Stimulated activated CD4-positive, alpha-beta T cell treated with anti-CD3 and anti-CD28 coated beads, Interleukin-12 subunit alpha, Interleukin-12 subunit beta, amount 100 ng/mL, for 24 hours (primary cell): ENCODE measurements at regions not wholly inside any gene's neighbourhood (a gene's known extent, or its start where the extent isn't known, plus 50 kb on each side); places are given as distances from the start of the nearest gene placed in this dataset.

Experiments
- DNase-seq, 2 experiments: peaks; one replicate each; pipeline ENCODE4 v3.0.0-alpha.2; 2020; ENCODE audit warnings: low read depth in 2 of 2

DNA sequence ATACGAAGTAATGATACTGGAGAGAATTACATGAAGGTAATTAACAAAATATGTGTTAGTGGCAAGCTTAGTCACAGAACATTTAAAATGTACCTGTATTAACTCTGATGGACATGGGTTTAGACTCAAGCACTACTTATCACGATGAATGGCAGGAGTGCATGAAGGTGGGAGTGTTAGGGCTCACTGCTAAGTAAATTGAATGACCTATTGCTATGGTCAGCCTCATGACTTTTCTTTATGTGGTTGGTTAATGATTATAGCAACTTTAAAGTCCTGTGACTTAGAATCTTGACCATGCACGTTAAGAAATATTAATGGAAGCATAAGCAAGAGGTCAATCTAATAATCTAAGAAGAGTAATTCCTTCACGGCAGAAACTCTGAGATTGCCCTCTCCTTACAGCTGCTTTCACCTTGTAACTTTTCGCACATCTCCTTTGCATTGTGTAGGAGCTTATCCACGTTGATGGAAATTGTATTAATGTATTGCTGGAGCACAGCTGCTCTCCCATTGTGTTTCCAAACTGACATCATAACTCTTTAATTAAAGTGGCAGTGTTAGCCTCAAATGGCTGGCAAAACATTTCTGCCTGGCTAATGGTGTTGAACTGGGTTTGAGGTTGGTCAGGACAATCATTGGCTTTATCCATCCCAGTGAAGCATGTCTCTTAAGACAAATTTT lies 114.5 kb downstream of the RXFP2 start:
- no peak for DNase-seq

DNA sequence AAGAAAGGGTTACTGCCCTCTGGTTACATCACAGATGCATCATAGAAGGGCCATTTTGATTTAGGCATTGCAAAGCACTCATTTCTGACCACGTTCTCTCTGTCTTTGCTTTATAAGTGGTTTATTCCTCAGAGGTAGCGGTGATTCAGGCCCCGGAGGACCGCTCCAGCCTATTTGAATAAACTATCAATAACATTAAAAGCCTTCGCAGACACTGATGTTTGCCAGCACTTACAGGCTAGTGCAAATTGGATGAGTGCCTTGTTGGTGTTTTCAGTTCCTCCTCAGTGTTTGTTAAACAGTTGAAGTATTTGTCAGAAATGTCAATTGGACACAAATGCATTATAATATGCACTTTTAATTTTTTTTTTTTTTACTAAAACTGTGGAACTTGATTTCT lies 120.2 kb downstream of the RXFP2 start:
- no peak for DNase-seq

DNA sequence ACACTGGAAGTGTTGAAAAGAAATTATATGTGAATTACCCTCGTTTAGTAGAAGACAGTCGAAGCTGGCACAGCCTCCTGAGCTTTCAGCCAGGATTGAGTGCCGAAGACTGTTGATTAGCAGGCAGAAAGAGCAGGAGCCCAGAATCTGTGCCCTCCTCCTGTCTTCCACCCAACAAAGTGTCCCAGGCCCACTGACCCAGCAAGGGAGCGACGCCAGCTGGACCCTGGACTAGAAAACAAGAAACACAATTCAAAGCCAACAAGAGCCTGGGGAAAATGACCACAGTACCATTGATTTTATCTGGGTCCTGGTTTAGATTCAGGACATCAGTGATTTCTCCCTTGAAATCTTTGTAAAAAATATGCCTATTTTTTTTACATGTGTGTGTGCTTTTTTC lies 120.7 kb downstream of the RXFP2 start:
- DNase-seq: no peak

DNA sequence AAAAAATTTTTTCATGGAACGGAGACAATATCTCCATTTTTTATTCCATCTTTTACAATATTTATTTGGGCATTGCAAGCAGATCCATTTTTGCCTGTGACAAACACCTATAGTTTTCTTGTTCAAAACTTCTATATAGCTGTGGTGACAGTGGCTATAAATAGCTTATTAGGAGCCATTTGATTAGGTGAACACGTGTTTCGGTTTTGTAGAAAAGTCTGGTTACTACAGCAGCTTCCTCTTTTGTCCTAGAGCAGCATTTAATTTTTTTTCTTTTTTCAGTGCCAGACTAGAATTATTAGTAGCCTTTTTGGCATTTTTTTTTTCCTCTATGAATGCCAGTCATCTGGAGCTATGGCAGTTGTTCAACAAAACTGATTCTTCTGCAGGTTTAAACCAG lies 123.5 kb downstream of the RXFP2 start:
- DNase-seq: no peak

DNA sequence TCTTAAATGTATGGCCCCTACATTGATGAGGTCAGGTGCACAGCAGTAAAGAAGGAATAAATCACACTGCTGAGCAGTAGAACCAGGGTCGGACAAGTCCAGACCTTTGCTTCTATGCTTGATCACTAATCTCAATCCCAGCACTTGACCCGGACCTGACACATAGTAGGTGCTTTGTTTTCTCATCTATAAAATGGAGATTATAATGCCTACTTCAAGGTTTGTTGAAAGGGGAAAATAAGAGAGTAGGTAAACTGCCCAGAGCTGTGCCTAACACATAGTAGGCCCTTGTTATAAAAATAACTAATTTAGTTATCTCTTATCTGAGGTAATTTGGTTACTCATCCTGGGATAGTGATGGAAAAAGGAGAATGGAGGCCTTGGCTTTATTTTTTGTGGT lies 125.0 kb downstream of the RXFP2 start:
- no peak for DNase-seq

DNA sequence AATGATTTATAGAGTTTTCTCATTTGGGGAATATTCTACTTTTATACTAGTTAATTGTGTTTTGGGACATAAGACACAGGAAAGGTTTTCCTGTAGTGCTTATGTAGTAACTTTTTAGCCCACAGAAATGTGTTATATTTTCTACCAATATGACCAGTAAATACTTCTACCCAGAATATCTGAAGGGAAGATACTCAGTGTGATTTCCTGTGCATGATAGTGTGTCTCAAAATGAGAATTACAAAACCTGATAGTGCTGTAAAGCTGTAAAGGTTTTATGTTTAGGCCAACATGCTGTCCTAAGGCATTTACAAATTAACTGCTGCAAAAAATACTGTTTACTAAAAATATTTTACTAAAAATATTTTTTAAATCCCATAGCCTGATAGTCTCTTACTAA lies 126.8 kb downstream of the RXFP2 start:
- DNase-seq: no peak

DNA sequence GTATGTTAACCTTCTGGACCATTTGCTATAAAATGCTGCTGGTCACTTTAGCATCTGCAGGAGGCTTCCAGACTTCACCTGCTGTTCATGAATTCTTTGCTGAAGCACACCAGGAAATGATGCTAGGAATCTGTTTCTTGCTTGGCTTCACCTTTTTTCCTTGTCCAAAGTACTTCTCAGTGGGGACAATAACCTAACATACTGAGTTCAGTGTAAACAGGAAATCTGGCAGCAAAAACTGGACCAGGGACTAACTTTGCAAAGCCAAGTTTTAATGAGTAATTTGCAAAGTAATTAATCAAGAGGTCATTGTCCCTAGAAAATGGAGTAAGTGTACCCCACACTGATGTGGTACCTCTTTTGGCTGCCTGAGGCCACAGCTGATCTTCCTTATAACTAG lies 128.4 kb downstream of the RXFP2 start:
- DNase-seq: no peak

DNA sequence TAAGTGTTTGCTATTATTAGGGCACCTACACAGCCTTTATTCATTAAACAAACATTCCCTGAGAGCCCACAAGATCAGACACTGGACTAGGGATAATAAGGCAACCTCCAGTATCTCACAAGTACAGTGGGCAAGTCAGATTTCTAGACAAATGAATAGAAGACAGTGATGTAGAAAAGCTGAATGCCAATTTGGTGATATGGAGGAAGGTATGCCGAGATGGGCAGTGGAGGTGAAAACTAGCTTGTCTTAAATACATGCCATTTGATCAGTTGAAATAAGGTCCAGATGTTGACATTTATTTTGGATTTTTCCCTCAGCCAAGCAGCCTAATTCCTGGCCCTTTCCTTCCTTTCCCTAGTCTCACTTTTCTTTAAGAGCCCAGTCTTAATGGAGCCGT lies 130.3 kb downstream of the RXFP2 start:
- DNase-seq: no peak

DNA sequence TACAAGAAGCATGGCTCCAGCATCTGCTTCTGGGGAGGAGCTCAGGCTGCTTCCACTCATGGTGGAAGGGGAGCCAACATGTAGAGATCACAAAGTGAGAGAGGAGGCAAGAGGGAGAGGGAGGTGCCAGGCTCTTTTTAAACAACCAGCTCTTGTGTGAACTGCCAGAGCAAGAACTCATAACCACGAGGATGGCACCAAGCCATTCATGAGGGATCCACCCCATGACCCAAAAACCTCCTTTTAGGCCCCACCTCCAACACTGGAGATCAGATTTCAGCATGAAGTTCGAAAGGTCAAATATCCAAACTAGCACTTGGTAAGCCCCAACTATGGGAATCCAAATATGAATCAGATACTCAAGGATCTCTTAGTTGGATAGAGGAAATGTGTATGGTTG lies 131.2 kb downstream of the RXFP2 start:
- no peak for DNase-seq

DNA sequence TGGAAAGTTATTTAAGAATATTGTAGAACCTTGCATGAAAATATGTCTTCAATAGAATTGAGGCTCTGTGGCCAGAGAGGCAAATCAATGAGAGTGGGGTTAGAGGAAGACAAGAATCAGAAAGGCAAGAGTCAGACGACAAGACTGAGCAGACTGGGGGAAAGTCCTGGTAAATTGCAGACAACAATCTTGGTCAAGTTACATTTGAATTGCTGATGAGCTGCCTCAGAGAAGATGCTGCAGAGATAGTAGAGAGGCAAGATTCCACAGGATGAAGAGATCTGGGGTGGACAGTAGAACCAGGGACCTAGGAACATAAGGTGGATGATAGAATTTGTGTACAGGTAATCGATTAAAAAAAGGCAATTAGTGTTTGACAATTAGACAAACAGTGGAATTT lies 133.8 kb downstream of the RXFP2 start:
- DNase-seq: no peak

DNA sequence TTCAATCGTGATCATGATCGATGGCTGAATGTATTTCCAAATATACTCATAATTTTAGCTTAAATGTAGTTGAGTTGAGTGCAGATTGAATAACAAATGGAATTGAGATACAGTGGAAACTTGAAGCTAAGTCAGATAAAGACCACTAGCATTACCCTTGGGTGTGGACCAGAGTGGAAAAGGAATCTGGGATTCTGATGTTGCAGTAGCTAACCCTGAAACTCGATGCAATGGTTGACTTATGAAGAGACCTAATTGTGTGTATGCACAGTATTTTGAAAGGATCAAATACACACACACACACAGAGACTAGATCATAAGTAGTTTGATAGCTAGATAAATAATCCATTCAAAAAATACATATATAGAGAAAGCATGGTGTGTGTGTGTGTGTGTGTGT lies 135.8 kb downstream of the RXFP2 start:
- no peak for DNase-seq

DNA sequence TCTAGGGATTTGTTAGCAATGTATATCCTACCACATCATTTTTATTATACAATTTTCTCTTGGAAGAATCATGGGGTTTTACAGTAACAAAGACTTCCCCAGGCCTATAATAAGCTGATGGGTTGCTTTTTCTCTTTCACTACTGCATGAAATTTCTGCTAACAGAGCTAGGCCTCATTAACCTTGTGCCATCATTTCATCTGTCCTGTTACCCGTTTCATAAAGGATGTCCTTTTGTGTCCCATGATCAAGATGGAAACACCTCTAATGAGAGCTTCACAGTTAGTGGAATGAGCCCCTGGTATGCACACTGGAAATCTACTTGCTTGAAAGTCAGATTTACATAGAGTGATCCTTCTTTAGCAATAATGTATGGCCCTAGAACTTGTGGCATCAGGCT lies 138.7 kb downstream of the RXFP2 start:
- no peak for DNase-seq

DNA sequence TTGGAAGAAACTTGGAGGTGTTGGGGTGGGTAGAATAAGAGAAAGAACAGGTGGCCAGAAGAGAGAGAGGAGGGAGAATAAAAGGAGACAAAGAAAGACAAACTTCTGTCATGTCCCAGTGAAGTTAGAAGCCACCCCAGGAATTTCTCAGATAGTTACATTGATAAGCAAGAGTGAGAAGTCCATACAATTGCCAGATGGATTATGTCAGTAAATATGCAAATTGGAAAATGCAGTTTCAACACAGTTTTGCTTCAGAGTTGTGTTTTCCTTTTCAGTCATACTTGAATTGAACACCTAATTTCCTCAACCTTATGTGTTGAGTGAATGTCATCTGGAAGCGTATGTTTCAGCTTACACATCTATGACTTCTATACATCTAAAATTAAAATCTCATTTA lies 139.2 kb downstream of the RXFP2 start:
- no peak for DNase-seq

DNA sequence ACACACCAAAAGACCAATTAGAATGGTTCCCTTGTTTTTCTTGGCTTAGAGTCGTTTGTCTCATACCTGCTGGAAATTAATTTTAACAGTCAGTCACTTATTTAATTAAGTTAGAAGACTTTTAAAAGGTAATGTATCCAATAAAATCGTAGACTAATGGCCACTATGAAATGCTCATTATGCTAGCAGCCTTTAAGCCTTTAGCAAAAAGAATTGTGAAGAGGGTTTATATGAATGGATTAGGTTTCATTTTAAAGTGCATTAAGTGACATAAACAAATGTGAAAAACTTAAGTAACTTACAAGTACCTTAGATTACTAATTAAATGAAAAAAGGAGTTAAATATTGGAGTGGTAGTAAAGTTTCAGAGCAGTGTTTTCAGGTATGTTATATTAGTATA lies 139.6 kb downstream of the RXFP2 start:
- DNase-seq: no peak

DNA sequence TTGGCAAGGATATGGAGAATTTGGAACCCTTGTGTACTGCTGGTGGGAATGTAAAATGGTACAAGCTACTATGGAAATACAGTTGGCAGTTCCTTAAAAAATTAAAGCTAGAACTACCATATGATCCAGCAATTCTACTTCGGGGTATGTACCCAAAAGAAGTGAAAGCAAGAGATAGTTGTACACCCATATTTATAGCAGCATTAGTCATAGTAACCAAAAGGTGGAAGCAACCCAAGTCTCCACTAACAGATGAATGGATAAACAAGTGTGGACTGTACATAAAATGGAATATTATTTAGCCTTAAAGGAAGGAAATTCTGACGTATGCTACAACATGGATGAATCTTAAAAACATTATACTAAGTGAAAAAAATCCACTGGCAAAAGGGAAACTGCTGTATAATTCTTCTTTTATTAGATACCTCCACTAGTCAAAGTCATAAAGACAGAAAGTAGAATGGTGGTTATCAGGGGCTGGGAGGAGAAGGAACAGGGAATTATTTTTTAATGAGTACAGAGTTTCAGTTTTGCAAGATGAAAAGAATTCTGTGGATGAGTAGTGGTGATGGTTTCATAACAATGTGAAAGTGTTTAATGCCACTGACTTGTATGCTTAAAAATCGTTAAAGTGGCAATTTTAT lies 141.6 kb downstream of the RXFP2 start:
- DNase-seq: no peak

DNA sequence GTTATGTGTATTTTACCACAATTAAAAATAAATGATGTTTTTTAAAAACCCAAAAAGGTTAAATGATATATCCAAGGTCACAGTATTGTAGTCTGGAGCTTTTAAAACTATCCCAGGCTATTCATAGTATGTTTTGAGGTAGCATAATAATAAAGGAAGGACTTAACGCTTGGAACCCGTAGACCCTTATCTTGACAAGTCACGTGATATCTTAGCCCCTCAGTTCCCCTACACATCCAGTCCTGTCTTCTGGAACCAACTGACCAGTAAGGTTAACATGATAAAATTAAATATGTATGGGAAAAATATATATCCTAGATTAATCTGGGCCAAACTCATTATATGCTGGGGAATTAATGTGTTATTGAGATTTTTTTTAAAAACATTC lies 142.2 kb downstream of the RXFP2 start:
- no peak for DNase-seq

DNA sequence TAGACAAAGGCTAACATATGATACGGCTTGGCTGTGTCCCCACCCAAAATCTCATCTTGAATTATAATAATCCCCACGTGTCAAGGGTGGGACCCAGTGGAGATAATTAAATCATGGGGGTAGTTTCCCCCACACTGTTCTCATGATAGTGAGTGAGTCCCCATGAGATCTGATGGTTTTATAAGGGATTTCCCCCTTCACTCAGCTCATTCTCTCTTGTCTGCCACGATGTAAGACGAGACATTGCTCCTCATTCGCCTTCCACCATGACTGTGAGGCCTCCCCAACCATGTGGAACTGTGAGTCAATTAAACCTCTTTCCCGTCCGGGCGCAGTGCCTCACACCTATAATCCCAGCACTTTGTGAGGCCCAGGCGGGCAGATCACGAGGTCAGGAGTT lies 143.5 kb downstream of the RXFP2 start:
- no peak for DNase-seq

DNA sequence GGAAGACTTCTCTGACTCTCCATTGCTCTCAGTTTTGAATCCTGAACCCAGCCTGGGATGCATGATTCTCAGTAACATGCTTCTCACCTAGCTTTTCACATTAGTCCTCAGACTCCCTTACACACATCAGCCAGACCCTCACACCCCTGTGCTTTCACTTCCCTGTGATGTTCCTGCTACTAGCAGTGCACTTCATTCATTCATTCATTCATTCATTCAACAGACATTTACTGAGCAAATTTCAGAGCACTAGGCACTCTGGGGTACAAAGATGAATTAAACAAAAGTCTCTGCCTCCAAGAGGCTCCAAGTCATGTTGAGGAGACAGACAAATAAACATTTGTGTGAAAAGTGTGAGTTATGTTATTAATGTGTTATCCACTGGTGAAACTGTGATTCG lies 145.2 kb downstream of the RXFP2 start:
- DNase-seq: no peak

DNA sequence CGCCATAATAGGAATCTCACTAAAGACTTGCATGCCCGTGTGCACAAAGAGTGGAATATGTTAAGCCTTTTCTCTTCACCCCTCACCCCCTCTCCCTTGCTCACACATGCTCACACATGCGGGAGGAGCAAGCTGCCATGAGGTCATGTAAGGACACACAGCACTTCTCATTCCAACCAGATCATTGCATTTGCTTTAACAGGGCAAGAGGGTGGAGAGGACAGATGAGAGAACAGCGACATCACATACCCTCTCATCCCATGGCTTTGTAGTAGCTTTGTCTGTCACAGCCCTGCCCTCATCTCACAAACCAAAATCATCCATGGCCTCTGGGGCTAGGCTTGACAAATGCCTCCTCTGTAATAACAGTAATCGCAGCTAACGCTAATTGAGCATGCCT lies 145.6 kb upstream of the FRY start:
- DNase-seq: no peak

DNA sequence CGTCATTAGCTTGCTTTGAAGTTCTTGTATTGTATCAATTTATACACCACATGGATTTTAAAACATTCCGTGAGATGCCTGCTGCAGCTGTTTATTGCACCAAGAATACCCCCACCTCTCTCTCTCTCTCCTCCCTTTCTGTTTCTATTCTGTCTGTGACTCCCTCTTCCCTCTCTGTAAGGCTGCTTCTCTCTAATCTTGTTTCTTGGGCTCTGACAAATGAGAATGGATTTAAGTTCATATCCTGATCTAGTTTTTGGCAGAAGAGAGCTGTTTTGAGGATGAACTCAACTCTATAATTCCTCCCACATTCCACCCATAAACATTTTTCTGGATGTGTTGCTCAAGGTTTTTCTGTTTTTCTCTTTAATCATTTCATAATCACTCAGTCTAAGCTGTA lies 144.3 kb upstream of the FRY start:
- DNase-seq: no peak

DNA sequence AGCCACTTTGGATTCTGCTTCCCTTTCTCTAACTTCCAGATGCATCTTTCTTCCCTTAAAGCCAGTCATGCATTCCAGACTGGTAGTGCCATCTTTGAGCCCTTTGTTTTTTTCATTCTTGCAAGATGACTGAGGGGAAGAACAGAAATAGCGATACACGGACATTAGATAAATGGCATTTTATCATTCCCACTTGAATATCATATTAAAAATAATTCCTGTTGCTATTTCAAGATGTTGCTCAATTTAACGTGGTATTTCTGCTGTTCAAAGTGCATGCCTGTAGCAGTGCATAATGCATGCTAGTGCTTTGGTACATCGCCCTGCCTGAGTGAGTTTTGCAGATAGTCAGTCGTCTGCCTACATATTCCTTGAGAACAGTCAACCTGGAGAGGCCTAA lies 140.6 kb upstream of the FRY start:
- no peak for DNase-seq

DNA sequence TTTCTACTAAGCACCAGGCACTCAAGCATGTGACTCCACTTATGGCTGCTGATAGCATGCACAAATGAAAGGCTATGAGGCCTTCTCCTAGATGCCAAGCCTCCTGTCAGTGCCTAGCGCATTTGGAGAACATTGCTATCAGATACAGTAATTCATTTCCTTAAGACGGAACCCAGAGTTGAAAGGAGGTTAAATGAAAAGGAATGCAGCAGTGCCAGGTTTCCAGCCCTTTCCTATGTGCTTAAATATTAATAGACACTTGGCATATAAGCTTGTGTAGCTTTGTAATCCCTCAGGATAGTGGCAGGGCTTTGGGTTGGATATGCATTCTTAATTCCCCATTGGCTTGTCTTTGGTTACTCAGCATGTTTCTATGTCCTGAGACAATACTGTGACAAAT lies 140.1 kb upstream of the FRY start:
- DNase-seq: no peak

DNA sequence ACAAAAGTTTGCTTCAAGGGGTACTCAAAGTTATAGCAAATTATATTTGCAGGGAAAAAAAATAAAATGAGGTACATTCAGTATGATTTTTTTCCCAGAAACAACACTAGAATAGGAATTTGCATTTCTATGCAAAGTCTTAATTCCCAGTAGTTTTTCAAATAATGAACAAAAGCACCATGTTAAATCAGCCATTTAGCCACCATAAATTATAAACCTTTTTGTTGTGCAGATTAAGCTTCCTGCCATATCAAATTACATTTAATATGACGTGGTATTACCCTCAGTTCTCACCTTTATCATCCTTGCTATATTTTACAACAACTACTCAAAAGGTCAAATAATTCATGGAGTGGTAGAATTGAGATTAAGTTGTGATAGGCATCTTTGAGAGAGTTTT lies 136.6 kb upstream of the FRY start:
- DNase-seq: no peak

DNA sequence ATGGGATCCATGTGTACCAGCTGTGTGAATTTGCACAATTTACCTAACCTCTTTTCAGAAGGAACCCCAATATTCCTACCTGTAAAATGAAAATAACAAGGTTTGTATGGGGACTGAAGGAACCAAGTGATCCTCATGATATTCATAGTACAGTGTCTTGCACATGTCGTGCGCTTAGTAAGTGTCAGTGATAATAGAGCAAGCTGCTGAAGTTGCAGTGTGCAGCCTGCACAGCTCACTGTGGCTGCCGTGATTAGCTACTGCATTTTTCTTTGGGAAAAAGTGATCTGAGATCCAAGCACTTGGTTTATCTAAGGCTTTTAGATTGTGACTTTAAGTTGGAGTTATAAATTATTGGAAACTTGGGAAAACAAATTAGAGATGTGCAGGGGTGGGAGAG lies 135.9 kb upstream of the FRY start:
- DNase-seq: no peak
